Fibroblast of lung (primary cell): ENCODE measurements at regions not wholly inside any gene's neighbourhood (a gene's known extent, or its start where the extent isn't known, plus 50 kb on each side); places are given as distances from the start of the nearest gene placed in this dataset.

Experiments used
- DNase-seq, 2 donors: peaks; one replicate each; pipeline versions ENCODE4 v3.0.0 to v3.0.0-alpha.2; 2010; ENCODE audit warnings: low read depth in 2 of 2
- H2AFZ ChIP-seq: 2 replicates; pipeline ENCODE4 v1.5.1; 2012; ENCODE audit warnings: low read length, control low read depth, inconsistent platforms
- H3K27ac ChIP-seq: 2 replicates; pipeline ENCODE4 v1.5.1; 2011; ENCODE audit warnings: low read length, control low read depth; ENCODE audit not compliant: insufficient read depth
- H3K27me3 ChIP-seq: 2 replicates; pipeline ENCODE4 v1.5.1; 2011; ENCODE audit warnings: mild to moderate bottlenecking, low read length; ENCODE audit not compliant: control insufficient read depth, insufficient read depth
- H3K36me3 ChIP-seq: 2 replicates; pipeline ENCODE4 v1.5.1; 2011; ENCODE audit warnings: low read length; ENCODE audit not compliant: control insufficient read depth, insufficient read depth
- H3K4me1 ChIP-seq: 2 replicates; pipeline ENCODE4 v1.5.1; 2011; ENCODE audit warnings: low read length; ENCODE audit not compliant: control insufficient read depth, insufficient read depth; ENCODE audit errors: extremely low read depth
- H3K4me2 ChIP-seq: 2 replicates; pipeline ENCODE4 v1.5.1; 2011; ENCODE audit warnings: low read length, control low read depth; ENCODE audit not compliant: insufficient read depth; ENCODE audit errors: extremely low read depth
- H3K4me3 ChIP-seq, 4 experiments: fragments of 200-600 bp in 1 of 4; sonication (generic) in 1 of 4; replicated peaks in 1 of 4; 2 replicates each; pipeline ENCODE4 v1.5.1; 2011 to 2016; ENCODE audit warnings: low read length in 4 of 4, low read depth in 3 of 4, mild to moderate bottlenecking in 3 of 4, control low read depth in 2 of 4, inconsistent platforms in 1 of 4, mixed read lengths in 1 of 4; ENCODE audit not compliant: insufficient read depth in 1 of 4; ENCODE audit errors: control extremely low read depth in 1 of 4
- H3K79me2 ChIP-seq: 2 replicates; pipeline ENCODE4 v1.5.1; 2012; ENCODE audit warnings: mild to moderate bottlenecking, low read length, inconsistent platforms; ENCODE audit not compliant: control insufficient read depth, insufficient read depth
- H3K9ac ChIP-seq: 2 replicates; pipeline ENCODE4 v1.5.1; 2011; ENCODE audit warnings: mild to moderate bottlenecking, low read length, control low read depth; ENCODE audit not compliant: insufficient read depth
- H3K9me3 ChIP-seq: 2 replicates; pipeline ENCODE4 v1.5.1; 2012; ENCODE audit warnings: low read depth, low read length; ENCODE audit not compliant: control insufficient read depth, insufficient read depth
- H4K20me1 ChIP-seq: 2 replicates; pipeline ENCODE4 v1.5.1; 2011; ENCODE audit warnings: low read length; ENCODE audit not compliant: control insufficient read depth, insufficient read depth; ENCODE audit errors: extremely low read depth
- EZH2 ChIP-seq: IDR thresholded peaks from 2 replicates; pipeline ENCODE4 v1.5.1; 2012; ENCODE audit warnings: low read length, control low read depth, mild to moderate bottlenecking; ENCODE audit errors: missing control alignments
- TF ChIP-seq, protein P1 (sequence below), 2 donors: IDR thresholded peaks in 1 of 2; conservative IDR thresholded peaks in 1 of 2; 1 replicate in 1 of 2; 2 replicates in 1 of 2; pipeline ENCODE4 v1.5.1; 2011 to 2012; ENCODE audit warnings: low read length in 2 of 2, control low read depth in 1 of 2, inconsistent platforms in 1 of 2, low read depth in 1 of 2, mild to moderate bottlenecking in 1 of 2

DNA sequence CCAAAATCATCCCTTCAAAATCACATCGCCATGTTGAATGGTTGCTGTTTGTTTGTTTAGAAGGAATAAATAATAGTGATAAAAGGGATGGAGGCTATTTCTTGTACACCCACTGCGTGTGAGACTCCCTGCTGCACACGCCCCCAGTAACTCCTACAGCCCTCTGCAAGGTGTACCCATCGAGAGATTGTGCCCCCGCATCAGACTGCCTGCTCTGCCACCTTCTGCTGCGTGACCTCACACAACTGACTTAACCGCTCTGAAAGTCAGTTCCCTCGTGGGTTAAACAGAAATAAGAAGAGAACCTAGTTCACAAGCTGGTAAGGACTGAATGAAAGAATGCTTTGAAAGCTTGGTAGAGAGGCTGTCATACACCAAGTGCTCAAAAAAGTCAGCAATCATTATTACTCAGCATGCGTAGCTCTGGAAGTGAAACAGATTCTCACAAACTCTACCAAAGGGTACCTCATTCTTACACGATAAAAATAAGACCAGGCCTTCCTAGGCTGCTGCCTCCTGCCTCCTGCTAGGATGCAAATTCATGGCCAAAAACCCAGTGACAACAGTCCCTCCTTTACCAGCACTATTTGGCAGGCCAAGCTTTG lies 147.1 kb downstream of the CPEB2 start:
- no peak overlapping the region for H3K9ac ChIP-seq
- H4K20me1 ChIP-seq, result no peaks in the 10 kb centered on the region
- peak overlapping the region; percentile 16 for H3K4me2 ChIP-seq
- H3K27ac ChIP-seq, result peak overlapping the region; percentile 55
- DNase-seq, result peak; percentile 44 to 46
- no peak for TF ChIP-seq EZH2
- TF ChIP-seq, protein P1, sequence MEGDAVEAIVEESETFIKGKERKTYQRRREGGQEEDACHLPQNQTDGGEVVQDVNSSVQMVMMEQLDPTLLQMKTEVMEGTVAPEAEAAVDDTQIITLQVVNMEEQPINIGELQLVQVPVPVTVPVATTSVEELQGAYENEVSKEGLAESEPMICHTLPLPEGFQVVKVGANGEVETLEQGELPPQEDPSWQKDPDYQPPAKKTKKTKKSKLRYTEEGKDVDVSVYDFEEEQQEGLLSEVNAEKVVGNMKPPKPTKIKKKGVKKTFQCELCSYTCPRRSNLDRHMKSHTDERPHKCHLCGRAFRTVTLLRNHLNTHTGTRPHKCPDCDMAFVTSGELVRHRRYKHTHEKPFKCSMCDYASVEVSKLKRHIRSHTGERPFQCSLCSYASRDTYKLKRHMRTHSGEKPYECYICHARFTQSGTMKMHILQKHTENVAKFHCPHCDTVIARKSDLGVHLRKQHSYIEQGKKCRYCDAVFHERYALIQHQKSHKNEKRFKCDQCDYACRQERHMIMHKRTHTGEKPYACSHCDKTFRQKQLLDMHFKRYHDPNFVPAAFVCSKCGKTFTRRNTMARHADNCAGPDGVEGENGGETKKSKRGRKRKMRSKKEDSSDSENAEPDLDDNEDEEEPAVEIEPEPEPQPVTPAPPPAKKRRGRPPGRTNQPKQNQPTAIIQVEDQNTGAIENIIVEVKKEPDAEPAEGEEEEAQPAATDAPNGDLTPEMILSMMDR (conservative IDR thresholded peaks at IDR 0.05 in 1 of 2, IDR thresholded peaks at IDR 0.05 in 1 of 2; ENCODE audit: low read depth in 1 of 2, low read length in 2 of 2), result no peak
- H3K4me1 ChIP-seq, result peaks cover 7% of the 10 kb centered on the region
- H3K36me3 ChIP-seq, result no peaks in the 10 kb centered on the region
- H3K4me3 ChIP-seq, result no peak overlapping the region
- no peaks in the 10 kb centered on the region for H3K9me3 ChIP-seq
- no peaks in the 10 kb centered on the region for H3K27me3 ChIP-seq
- H2AFZ ChIP-seq, result peak overlapping the region; percentile 46
- H3K79me2 ChIP-seq, result no peaks in the 10 kb centered on the region

DNA sequence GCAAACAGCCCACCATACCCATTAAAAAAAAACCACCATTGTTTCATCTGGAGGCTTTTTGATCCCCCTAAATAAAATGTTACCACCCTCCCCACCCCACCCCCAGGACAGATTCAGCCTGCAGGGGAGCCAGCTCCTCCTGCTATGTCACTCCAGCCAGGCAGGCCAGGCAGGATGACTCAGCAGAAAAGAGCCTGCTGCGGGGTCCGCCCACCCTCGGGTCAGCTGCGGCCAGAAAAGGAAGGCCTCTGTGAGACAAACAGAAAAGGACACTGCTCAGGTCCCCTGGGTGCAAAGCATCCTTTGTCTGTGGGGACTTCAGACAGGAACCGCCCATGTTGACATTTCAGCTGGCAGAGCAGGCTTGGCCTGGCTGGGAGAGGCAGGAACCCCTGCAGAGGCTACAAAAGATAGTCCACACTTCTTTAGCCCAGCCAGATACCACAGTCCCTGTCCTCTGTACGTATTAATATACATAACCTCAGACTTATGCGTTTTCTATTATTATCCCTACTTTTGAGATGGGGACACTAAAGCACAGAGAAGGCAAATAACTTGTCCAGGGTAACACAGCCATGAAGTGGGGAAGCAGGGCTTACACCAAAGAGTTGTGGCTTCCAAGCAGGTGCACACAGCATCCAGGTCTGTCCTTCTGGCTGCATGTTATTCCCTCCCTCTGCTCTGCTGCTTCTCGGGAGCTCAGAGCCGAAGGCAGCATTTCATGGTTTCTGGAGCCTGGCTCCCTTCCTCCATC lies 147.7 kb downstream of the CPEB2 start:
- Histone ChIP-seq H3K4me2 (peak overlapping the region; percentile 65), H3K4me3 (no peak overlapping the region)
- peak; percentile 80 to 81 for DNase-seq

DNA sequence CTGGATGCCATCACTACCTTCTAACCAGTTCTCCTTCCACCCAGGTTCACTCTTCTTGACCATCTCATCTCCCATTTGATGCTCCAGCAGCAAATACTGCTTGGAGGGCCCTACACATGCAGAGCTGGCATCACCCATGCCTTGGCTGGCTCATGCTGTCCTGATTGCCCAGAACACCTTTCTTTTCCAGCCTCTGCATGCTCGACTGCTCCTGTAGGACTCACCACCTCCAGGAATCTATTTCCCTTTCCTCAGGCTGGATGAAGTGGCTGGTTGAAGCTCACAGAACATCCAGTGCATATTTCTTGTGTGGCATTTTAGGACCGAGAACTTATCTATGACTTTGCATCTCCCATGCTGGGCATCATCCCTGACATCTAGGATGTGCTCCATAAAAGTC lies 148.3 kb downstream of the CPEB2 start:
- TF ChIP-seq, protein P1 (conservative IDR thresholded peaks at IDR 0.05 in 1 of 2, IDR thresholded peaks at IDR 0.05 in 1 of 2; ENCODE audit: low read depth in 1 of 2, low read length in 2 of 2), result no peak
- TF ChIP-seq EZH2, result no peak
- H3K27ac ChIP-seq, result no peak overlapping the region

More for the DNA sequence above, 147.7 kb downstream of the CPEB2 start:
- peaks cover 7% of the 10 kb centered on the region for H3K4me1 ChIP-seq
- peak overlapping the region; percentile 55 for H3K27ac ChIP-seq
- no peak overlapping the region for H3K9ac ChIP-seq
- no peaks in the 10 kb centered on the region for H3K79me2 ChIP-seq
- H3K9me3 ChIP-seq, result no peaks in the 10 kb centered on the region
- H3K36me3 ChIP-seq, result no peaks in the 10 kb centered on the region
- no peak for TF ChIP-seq EZH2
- TF ChIP-seq, protein P1 (conservative IDR thresholded peaks at IDR 0.05 in 1 of 2, IDR thresholded peaks at IDR 0.05 in 1 of 2; ENCODE audit: low read depth in 1 of 2, low read length in 2 of 2), result peak in 1 of 2 donors; percentile 7
- peak overlapping the region; percentile 88 for H2AFZ ChIP-seq
- H4K20me1 ChIP-seq, result no peaks in the 10 kb centered on the region
- no peaks in the 10 kb centered on the region for H3K27me3 ChIP-seq

More for the DNA sequence above, 148.3 kb downstream of the CPEB2 start:
- H3K9ac ChIP-seq, result no peak overlapping the region
- no peaks in the 10 kb centered on the region for H4K20me1 ChIP-seq
- H3K36me3 ChIP-seq, result no peaks in the 10 kb centered on the region
- no peak overlapping the region for H2AFZ ChIP-seq
- no peaks in the 10 kb centered on the region for H3K79me2 ChIP-seq
- H3K4me3 ChIP-seq, result no peak overlapping the region
- DNase-seq, result no peak
- no peaks in the 10 kb centered on the region for H3K9me3 ChIP-seq
- no peak overlapping the region for H3K4me2 ChIP-seq
- no peaks in the 10 kb centered on the region for H3K27me3 ChIP-seq
- H3K4me1 ChIP-seq, result peaks cover 7% of the 10 kb centered on the region
